ENCODE measurements at regions not wholly inside any gene's neighbourhood (a gene's known extent, or its start where the extent isn't known, plus 50 kb on each side); places are given as distances from the start of the nearest gene placed in this dataset.

GRCh38 chr3:64848822-64849221, 161.0 kb upstream of the ADAMTS9 start:
- DNase-seq (ENCODE audit: low spot score) = no peak

- DNase-seq (ENCODE audit: low spot score) = no peak
Observed at GRCh38 chr3:64848127-64848800, 160.5 kb upstream of the ADAMTS9 start.

DNA sequence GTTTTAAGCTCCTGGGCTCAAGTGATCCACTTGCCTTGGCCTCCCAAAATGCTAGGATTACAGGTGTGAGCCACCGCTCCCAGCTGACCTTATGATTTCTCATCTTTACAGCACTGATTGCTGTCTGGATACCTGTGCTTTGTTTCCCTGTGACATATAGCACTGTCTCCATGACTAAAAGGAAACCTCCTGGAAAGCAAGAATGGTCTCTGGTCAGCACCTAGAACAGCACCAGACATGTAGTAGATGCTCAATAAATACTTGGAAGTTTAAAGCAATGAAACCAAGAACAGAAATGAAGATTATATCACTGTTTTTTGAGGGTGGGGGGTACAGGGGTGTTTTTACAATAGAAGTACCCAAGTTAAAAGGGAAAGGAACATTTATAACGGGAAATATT, 156.8 kb upstream of the ADAMTS9 start:
- no peak for DNase-seq (ENCODE audit: low spot score)

DNA sequence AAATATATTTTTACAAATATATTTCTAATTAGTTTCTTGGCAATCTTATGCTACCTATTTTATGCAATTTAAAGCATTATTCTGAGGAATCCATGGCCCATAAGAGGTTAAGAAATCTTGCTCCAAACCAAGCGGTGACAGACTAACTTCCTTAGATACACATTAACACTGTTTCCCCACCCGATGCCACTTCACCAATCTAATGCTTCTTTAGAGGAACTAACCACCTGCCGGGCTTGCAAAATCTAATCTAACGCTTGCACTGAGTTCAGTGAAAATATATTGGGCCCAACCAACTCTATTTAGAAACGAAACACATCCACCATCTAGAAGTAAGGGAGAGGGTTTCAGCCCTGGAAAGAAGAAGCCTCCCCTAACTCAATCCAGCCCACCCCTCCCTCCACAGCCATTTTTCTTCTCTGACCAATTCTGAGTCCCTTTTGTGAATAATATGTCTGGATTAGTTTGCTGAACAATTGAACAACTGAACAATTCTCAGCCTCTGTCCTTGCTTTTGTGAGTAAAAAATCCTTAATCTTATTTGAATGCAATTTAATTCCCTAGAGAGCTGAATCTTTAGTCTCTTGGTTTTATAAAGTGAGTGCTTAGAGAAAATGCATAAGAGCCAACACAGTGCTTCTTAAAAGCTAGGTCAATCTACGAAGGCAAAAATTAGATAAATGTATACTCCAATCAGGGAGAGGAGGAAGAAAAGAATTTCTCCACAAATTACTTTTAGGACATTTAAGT, 150.4 kb upstream of the ADAMTS9 start:
- no peak for DNase-seq (ENCODE audit: low spot score)

DNA sequence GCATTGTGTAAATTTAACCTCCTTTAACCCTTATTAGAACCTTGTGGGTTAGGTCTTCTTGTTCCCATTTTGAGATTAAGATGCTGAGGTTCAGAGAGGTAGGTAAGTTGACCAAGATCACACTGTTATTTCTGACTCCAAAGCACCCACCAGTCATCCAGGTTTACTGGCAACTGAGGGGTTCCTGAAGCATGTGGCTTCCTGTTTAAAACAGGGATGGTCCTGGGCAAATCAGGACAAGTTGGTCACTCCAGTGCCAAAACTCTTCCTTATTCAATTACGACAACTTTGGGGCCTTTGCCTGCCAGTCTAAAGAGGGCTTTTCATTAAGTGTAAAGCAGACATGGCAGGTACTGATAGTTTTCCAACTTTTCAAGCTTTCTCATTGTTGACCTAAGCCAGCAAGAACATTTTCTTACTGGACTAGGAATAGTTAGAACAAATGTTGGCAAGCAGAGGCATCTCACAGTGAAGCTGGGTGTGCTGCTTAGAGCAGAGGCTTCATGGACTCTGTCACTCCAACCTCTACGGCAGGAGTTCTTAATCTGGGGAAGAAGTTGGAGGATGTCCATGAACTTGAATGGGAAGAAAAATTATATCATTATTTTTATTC, 149.4 kb upstream of the ADAMTS9 start:
- no peak for DNase-seq (ENCODE audit: low spot score)

DNA sequence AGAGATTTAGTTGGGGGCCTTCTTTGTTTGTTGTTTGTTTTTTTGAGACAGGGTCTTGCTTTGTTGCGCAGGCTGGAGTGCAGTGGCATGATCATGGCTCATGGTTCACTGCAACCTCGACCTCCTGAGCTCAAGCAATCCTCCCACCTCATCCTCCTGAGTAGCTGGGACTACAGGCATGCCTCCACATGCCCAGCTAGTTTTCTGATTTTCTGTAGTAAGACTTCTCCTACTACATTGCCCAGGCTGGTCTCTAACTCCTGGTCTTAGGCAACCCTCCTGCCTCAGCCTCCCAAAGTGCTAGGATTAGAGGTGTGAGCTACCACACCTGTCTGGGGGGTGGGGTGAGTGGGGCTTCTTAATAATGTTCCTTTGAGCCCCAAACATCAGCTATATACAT, 148.3 kb upstream of the ADAMTS9 start:
- DNase-seq (ENCODE audit: low spot score) = no peak

DNA sequence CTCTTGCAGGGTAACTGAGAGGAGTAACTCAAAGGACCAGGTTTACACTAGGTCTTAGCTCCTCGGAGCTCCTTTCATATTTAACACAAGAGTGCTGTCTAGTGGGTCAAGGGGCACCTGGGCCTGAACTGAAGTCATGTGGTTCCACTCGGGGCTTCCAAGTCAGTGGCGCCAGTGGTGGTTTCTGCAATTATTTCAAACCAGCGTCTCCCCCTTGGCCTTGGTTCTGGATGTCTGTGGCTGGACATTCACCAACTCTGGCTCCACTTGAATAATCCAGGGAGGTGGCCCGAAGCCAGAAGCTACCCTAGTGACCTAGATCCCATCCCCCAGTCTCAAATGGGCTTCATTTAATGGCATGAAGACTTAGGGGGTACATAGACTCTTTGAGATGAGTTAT, 144.3 kb upstream of the ADAMTS9 start:
- DNase-seq (ENCODE audit: low spot score) = no peak

DNA sequence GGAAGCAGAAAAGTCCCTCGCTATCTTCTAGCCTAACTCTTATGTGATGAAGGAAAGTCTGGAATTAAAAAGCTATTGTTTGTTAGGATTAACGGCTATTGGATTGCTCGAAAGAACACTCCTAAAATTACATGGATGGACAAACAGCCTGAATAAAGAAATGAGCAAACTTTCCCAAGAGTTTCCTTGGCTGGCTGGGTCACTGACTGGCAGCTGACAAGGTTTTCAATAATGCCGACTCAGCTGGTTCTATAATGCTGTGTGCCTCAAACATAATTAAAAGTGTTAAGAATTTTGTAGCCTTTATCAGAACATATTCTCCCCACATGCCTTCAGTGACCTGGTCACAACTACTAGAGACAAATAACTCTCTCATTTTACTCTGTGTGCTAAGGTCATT, 142.9 kb upstream of the ADAMTS9 start:
- no peak for DNase-seq (ENCODE audit: low spot score)

GRCh38 chr3:64829331-64829730, 141.5 kb upstream of the ADAMTS9 start:
- no peak for DNase-seq (ENCODE audit: low spot score)

GRCh38 chr3:64828276-64828675, 140.5 kb upstream of the ADAMTS9 start:
- DNase-seq (ENCODE audit: low spot score) = no peak

DNA sequence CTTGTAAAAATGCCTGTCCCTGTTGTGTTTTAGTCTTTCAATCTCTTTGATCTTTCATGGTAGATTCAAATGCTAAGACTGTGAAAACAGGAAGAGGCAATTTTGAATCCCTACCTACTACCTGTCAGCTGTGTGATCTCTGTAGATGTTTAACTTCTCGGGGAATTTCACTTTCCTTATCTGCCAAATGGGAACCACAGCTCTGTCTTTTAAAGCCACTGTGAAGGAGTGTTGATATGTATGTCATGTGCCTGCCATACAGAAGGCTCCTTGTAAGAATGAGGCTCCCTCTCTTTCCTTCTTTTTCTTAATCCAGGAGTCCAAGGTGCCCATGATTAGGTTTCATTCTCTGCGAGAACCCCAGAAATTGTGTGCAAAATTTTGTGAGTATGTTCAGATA, 139.6 kb upstream of the ADAMTS9 start:
- DNase-seq (ENCODE audit: low spot score) = no peak

DNA sequence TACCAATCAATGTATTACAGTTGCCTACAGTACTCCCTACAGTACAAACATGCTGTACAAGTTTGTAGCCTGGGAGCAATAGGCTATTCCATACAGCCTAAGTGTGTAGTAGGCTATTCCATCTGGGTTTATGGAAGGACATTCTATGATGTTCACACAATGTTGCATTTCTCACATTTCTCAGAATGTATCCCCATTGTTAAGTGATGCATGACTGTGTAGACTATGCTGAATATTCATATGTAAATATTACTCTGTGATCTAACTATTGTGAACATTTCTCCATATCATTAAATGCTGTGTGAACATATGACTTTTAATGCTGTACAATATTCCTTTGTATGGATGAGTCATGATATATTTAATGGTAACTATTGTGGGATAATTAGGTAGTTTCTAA, 139.2 kb upstream of the ADAMTS9 start:
- no peak for DNase-seq (ENCODE audit: low spot score)

- no peak for DNase-seq (ENCODE audit: low spot score)
Observed at GRCh38 chr3:64825404-64826120, 137.8 kb upstream of the ADAMTS9 start.

DNA sequence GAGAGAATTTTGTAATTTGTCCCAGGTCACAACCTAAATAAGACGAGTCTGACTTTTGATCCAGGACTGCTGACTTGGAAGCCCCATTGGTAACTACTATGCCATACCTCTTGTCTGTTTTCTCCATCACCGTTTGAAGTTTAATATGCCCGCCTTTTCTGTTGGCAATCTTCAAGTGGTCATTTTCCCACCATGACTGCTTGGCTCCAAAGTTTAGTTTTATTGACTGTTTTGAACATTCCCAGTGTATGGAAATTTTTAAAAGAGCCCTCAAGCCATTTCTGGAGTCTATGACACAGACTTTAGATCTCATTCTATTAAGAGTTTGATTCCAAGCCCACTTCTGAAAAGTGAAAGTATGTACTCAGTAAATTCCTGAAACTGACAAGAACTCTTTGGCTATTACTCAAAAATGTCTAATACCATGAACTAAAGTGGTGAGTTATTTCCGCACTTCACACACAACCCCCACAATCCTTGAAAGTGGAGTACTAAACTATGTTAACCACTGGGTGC, 136.7 kb upstream of the ADAMTS9 start:
- no peak for DNase-seq (ENCODE audit: low spot score)

DNA sequence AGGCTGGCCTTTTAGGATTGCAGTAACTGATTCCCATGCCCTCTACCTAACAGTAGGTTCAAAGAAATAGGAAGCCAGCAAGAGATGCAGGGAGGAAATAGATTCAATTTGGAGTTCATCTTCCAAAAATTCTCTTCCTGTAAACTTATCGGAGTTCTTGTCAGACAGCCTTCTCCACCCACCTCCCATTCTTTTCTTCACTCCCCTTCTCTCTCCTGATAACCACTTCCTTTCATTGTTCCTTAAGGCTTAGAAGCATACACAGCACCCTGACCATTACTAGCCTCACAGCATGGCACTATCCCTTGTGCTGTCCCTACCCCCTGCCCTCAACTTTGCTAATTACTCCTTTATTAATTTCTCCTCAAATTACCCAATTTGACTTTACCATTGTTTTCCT, 130.4 kb upstream of the ADAMTS9 start:
- DNase-seq (ENCODE audit: low spot score) = no peak

DNA sequence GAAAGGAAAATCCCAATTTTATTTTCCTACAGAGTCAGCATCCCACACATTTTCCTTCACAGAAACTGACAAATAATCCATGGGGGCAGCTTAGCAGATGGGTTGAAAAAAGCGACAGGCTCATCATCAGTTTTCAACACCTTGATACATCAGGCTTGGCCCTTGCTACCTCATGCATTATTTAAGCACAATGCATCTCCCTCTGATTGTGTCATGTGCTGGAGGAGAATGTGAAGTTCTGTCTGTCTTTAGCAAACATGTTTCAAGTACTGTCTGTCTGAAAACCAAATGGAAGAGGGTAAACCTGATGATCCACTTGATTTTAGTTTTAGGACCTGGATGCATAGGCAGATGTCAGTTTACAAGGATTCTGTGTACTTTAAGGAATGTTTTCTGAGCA, 128.6 kb upstream of the ADAMTS9 start:
- no peak for DNase-seq (ENCODE audit: low spot score)

DNA sequence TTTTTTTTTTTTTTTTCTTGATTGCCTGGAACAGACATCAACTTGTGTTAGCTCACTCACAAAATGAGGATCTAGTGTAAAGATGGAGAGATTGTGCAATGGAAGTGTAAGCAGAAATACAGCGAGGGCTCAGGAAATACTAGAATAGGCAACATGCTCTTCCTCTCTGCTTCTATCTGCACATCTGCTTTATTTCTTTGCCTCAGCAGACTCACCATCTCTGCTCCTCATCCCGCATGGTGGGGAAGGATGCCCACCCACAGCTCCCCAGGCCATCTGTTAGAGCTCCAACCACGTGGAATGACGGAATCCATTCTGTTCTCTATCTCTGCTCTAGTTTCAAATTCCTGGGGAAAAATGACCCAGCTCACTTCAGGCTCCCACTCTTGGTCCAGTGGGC, 128.0 kb upstream of the ADAMTS9 start:
- no peak for DNase-seq (ENCODE audit: low spot score)

- no peak for DNase-seq (ENCODE audit: low spot score)
Observed at GRCh38 chr3:64815195-64815631, 127.4 kb upstream of the ADAMTS9 start.

DNA sequence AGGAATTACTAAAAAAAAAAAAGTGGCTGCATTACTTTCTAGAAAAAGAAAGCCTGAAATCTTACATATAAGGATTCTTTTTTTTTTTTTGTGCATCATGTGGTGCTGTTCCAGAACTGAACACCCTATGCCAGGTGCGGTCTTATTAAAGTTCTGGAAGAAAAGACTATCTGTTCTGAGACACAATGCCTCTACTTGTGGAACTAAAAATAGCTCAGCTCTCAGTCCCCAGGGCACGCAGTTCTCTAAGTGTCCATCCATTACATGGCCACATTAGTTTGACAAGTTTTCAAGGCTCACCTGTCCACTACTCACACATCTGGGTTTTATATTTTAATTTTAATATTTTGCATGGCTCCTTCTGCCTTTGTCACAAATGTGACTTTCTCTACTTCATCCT, 126.6 kb upstream of the ADAMTS9 start:
- DNase-seq (ENCODE audit: low spot score) = no peak

DNA sequence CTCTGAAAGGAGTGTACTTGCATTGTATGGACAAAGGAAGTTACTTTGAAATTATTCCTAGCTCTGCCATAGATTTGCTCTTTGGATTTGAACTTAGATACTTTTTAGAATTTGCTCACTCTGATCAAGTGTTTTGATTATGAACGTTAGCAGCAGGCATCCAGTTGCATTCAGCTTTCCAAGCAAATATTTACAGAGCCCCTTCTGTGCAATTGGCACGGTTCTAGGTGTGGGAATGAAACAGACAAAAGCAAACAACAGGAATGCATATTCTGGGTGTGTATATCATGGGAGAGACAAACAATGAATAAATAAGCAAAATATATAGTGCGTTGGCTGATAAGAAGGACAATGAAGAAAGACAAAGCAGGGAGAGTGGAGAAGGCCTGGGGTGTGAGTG, 125.5 kb upstream of the ADAMTS9 start:
- DNase-seq (ENCODE audit: low spot score) = no peak

- no peak for DNase-seq (ENCODE audit: low spot score)
Observed at GRCh38 chr3:64809086-64809485, 121.3 kb upstream of the ADAMTS9 start.

DNA sequence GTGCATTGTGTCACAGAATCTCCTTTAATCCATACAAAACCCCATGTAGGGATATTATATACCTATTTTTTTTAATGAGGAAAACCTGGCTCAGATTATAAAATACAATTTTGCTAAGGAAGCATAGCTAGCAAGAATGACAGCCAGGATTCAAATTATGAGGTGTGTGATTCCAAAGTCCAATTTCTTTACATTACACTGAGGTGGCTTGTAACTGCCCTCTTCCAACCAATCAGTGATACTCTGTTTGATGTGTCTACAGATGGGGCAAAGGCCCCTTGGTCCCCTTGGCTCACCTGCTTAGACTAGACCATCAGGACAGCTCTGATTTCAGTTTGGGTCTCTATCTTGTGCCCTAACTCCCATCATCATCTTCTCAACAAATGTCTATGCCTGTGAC, 120.3 kb upstream of the ADAMTS9 start:
- DNase-seq (ENCODE audit: low spot score) = no peak

All from HT-29 (cell line).